ENCODE measurements at regions not wholly inside any gene's neighbourhood (a gene's known extent, or its start where the extent isn't known, plus 50 kb on each side); places are given as distances from the start of the nearest gene placed in this dataset.

DNA sequence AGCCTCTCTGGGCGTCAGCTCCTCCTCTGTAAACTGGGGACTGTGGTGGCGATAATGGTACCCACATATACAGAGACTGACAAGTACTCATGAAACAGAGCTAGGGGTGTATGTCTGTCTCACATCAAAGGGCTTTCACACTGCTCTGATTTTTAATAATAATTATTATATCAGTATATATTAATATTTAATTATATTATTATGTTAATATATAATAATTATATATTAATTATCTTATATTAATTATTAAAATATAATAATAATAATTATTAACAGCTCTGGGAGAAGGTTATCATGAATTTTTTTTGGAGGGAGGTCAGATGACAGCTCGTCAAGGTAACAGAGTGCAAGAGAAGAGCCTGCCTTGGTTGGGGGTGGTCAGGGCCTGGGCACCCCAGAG, 173.6 kb downstream of the NRN1 start:
- TF ChIP-seq, protein P1, sequence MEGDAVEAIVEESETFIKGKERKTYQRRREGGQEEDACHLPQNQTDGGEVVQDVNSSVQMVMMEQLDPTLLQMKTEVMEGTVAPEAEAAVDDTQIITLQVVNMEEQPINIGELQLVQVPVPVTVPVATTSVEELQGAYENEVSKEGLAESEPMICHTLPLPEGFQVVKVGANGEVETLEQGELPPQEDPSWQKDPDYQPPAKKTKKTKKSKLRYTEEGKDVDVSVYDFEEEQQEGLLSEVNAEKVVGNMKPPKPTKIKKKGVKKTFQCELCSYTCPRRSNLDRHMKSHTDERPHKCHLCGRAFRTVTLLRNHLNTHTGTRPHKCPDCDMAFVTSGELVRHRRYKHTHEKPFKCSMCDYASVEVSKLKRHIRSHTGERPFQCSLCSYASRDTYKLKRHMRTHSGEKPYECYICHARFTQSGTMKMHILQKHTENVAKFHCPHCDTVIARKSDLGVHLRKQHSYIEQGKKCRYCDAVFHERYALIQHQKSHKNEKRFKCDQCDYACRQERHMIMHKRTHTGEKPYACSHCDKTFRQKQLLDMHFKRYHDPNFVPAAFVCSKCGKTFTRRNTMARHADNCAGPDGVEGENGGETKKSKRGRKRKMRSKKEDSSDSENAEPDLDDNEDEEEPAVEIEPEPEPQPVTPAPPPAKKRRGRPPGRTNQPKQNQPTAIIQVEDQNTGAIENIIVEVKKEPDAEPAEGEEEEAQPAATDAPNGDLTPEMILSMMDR (optimal IDR thresholded peaks at IDR 0.05 in 1 of 3, IDR thresholded peaks at IDR 0.05 in 1 of 3, conservative IDR thresholded peaks at IDR 0.05 in 1 of 3; ENCODE audit: extremely low read depth in 1 of 3, insufficient read depth in 2 of 3, low read length in 3 of 3), result no peak
- no peak for TF ChIP-seq EZH2 (IDR thresholded peaks at IDR 0.05; ENCODE audit: low read length)

Data from keratinocyte (primary cell).